Calu3 (cell line): ENCODE measurements at regions not wholly inside any gene's neighbourhood (a gene's known extent, or its start where the extent isn't known, plus 50 kb on each side); places are given as distances from the start of the nearest gene placed in this dataset.

Experiments used
- BruUV-seq: library from RNA; stranded (reverse); fragments of 400-500 nt; replicated peaks from 2 replicates; lab custom pipeline; 2021; lab: Mats Ljungman, UMichigan
- CTCF ChIA-PET: fragments of 300-600 bp; sonication (Branson Sonifier 250); formaldehyde crosslinking; loops from one replicate; lab custom pipeline; 2022; ENCODE audit warnings: antibody characterized with exemption; lab: Charles Lee
- DNase-seq: peaks from one replicate; pipeline ENCODE4 v3.0.0; 2022
- H3K27ac Mint-ChIP-seq: one replicate; pipeline ENCODE4 v1.8.0; 2022; ENCODE audit warnings: mixed read lengths; ENCODE audit not compliant: unreplicated experiment
- H3K27me3 Mint-ChIP-seq: one replicate; pipeline ENCODE4 v1.8.0; 2022; ENCODE audit warnings: mixed read lengths; ENCODE audit not compliant: unreplicated experiment
- H3K36me3 Mint-ChIP-seq: one replicate; pipeline ENCODE4 v1.8.0; 2022; ENCODE audit warnings: mild to moderate bottlenecking, moderate library complexity, mixed read lengths; ENCODE audit not compliant: insufficient read depth, unreplicated experiment
- H3K4me1 Mint-ChIP-seq: one replicate; pipeline ENCODE4 v1.8.0; 2022; ENCODE audit warnings: mild to moderate bottlenecking, low read depth, mixed read lengths; ENCODE audit not compliant: unreplicated experiment
- H3K4me3 Mint-ChIP-seq: one replicate; pipeline ENCODE4 v1.8.0; 2022; ENCODE audit warnings: mild to moderate bottlenecking, low read depth, moderate library complexity, mixed read lengths; ENCODE audit not compliant: unreplicated experiment
- H3K9me3 Mint-ChIP-seq: one replicate; pipeline ENCODE4 v1.8.0; 2022; ENCODE audit warnings: low read depth, mixed read lengths; ENCODE audit not compliant: unreplicated experiment
- CTCF ChIP-seq: fragments of 200-600 bp; IDR thresholded peaks from one replicate; pipeline ENCODE4 v1.8.0; 2022; ENCODE audit warnings: antibody characterized with exemption; ENCODE audit not compliant: unreplicated experiment
- intact Hi-C: fragments of 100-400 bp; cut with micrococcal nuclease; formaldehyde crosslinking; loops from one replicate; pipeline ENCODE4 v1.10.0; 2022; ENCODE audit not compliant: unreplicated experiment

- TF ChIP-seq CTCF: no peak
- H3K4me1 Mint-ChIP-seq: no peaks in the 10 kb centered on the region
- intact Hi-C loops: no loop called here
- H3K9me3 Mint-ChIP-seq: peaks cover 3% of the 10 kb centered on the region
- no peak for DNase-seq
- BruUV-seq: no TSS peak
- H3K27me3 Mint-ChIP-seq: no peaks in the 10 kb centered on the region
- no peak overlapping the region for H3K27ac Mint-ChIP-seq
- CTCF ChIA-PET: no interaction called here
- H3K4me3 Mint-ChIP-seq: no peak overlapping the region
- H3K36me3 Mint-ChIP-seq: no peaks in the 10 kb centered on the region
Observed at GRCh38 chr13:22625691-22626090, 555.1 kb upstream of the SGCG start.

GRCh38 chr13:22629374-22629773, 551.4 kb upstream of the SGCG start:
- no TSS peak for BruUV-seq
- Mint-ChIP-seq H3K9me3 (peaks cover 9% of the 10 kb centered on the region), H3K36me3 (no peaks in the 10 kb centered on the region), H3K4me3 (no peak overlapping the region), H3K27ac (no peak overlapping the region), H3K27me3 (no peaks in the 10 kb centered on the region), H3K4me1 (no peaks in the 10 kb centered on the region)
- intact Hi-C loops: no loop called here
- DNase-seq: no peak
- CTCF ChIA-PET: no interaction called here
- no peak for TF ChIP-seq CTCF

- DNase-seq: no peak
- Mint-ChIP-seq H3K4me1 (no peaks in the 10 kb centered on the region), H3K4me3 (no peak overlapping the region), H3K36me3 (no peaks in the 10 kb centered on the region), H3K27me3 (no peaks in the 10 kb centered on the region), H3K27ac (no peak overlapping the region), H3K9me3 (peaks cover 4% of the 10 kb centered on the region)
- CTCF ChIA-PET: no interaction called here
- no peak for TF ChIP-seq CTCF
- intact Hi-C loops: no loop called here
- no TSS peak for BruUV-seq
Observed at GRCh38 chr13:22642088-22642487, 538.7 kb upstream of the SGCG start.

GRCh38 chr13:22644941-22645340, 535.8 kb upstream of the SGCG start:
- Mint-ChIP-seq H3K36me3 (no peaks in the 10 kb centered on the region), H3K27ac (no peak overlapping the region), H3K9me3 (peaks cover 4% of the 10 kb centered on the region), H3K27me3 (no peaks in the 10 kb centered on the region), H3K4me1 (no peaks in the 10 kb centered on the region), H3K4me3 (no peak overlapping the region)
- no peak for TF ChIP-seq CTCF
- DNase-seq: no peak
- BruUV-seq: no TSS peak
- CTCF ChIA-PET: no interaction called here
- intact Hi-C loops: no loop called here
